NB4 (cell line): ENCODE measurements at regions not wholly inside any gene's neighbourhood (a gene's known extent, or its start where the extent isn't known, plus 50 kb on each side); places are given as distances from the start of the nearest gene placed in this dataset.
"Not testable (repeated sequence)": the region's sequence is repeated elsewhere in the genome, so short reads cannot be mapped to it uniquely, and the experiment has no call there.

Experiments
- MYC ChIP-seq: IDR thresholded peaks from 2 replicates; pipeline ENCODE4 v1.6.1; 2011; ENCODE audit warnings: low read depth, low read length
- TF ChIP-seq, protein P1 (sequence below): IDR thresholded peaks from one replicate; pipeline ENCODE4 v1.5.1; 2012; ENCODE audit warnings: low read depth, low read length

DNA sequence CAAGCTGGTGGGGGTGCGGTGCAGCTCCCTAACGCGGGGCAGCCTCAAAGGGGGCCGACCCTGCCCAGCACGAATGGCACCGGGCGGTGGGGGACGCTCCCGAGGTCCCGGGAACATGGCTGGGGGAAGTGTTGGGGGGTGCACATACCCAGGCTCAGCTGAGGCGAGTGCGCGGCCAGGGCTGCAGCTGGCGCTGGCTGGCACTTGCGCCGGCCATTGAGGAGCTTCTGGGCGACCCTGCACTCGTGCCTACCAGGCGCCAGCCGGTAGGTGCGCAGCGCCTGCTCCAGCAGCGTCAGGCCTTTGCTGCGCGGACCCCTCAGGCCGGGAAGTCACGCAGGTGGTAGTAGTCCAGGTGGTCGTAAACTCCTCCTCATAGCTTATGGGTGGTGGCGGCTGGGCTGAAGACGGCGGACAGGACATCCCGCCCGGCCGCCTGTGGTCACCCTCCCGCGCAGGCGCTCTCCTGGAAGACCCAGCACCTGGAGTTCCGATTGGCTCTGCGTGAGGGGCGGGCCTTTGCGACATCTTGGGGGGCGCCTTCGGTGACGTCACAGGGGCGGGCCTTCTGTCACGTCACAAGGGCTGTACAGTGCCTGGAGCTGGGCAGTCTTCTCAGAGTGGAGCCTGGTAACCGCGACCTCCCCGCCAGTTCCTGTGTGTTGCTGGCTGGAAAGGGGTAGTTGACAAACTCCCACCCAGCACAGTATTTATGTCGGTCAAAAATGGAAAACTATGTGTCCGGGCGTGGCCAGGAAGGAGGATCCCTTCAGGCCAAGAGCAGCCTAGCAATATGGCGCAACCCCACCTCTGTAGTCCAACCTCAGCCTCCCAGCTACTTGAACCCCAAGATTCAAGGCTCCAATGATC lies 74.5 kb upstream of the ERV3-1 start:
- TF ChIP-seq, protein P1, sequence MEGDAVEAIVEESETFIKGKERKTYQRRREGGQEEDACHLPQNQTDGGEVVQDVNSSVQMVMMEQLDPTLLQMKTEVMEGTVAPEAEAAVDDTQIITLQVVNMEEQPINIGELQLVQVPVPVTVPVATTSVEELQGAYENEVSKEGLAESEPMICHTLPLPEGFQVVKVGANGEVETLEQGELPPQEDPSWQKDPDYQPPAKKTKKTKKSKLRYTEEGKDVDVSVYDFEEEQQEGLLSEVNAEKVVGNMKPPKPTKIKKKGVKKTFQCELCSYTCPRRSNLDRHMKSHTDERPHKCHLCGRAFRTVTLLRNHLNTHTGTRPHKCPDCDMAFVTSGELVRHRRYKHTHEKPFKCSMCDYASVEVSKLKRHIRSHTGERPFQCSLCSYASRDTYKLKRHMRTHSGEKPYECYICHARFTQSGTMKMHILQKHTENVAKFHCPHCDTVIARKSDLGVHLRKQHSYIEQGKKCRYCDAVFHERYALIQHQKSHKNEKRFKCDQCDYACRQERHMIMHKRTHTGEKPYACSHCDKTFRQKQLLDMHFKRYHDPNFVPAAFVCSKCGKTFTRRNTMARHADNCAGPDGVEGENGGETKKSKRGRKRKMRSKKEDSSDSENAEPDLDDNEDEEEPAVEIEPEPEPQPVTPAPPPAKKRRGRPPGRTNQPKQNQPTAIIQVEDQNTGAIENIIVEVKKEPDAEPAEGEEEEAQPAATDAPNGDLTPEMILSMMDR, result not testable (repeated sequence)
- not testable (repeated sequence) for TF ChIP-seq MYC
